MG63 (cell line): ENCODE measurements at regions not wholly inside any gene's neighbourhood (a gene's known extent, or its start where the extent isn't known, plus 50 kb on each side); places are given as distances from the start of the nearest gene placed in this dataset.

ENCODE experiments used
- DNase-seq: peaks from one replicate; pipeline ENCODE4 v3.0.0-alpha.2; 2020
- H3K27me3 ChIP-seq: fragments of 250-450 bp; sonication (Bioruptor Pico); 2 replicates; pipeline ENCODE4 v1.5.1; 2020; ENCODE audit warnings: mild to moderate bottlenecking, moderate library complexity
- H3K36me3 ChIP-seq: fragments of 250-450 bp; sonication (Bioruptor Pico); 2 replicates; pipeline ENCODE4 v1.5.1; 2020; ENCODE audit warnings: mild to moderate bottlenecking, moderate library complexity
- H3K4me3 ChIP-seq: fragments of 250-450 bp; sonication (Bioruptor Pico); 2 replicates; pipeline ENCODE4 v1.5.1; 2020; ENCODE audit warnings: mild to moderate bottlenecking, moderate library complexity
- H3K9me3 ChIP-seq: fragments of 250-450 bp; sonication (Bioruptor Pico); 2 replicates; pipeline ENCODE4 v1.5.1; 2020; ENCODE audit warnings: mild to moderate bottlenecking, moderate library complexity

GRCh38 chr15:45884755-45885445 is 250.1 kb downstream of the SQOR start:
- Histone ChIP-seq H3K4me3 (no peak overlapping the region), H3K27me3 (no peaks in the 10 kb centered on the region), H3K36me3 (no peaks in the 10 kb centered on the region), H3K9me3 (no peaks in the 10 kb centered on the region)
- DNase-seq: no peak

GRCh38 chr15:45885801-45886200 is 251.0 kb downstream of the SQOR start:
- DNase-seq: no peak
- no peaks in the 10 kb centered on the region for H3K27me3 ChIP-seq
- no peak overlapping the region for H3K4me3 ChIP-seq

GRCh38 chr15:45891766-45892165 is 256.9 kb downstream of the SQOR start:
- DNase-seq: no peak

More at GRCh38 chr15:45885801-45886200, 251.0 kb downstream of the SQOR start:
- Histone ChIP-seq H3K9me3 (no peaks in the 10 kb centered on the region), H3K36me3 (no peaks in the 10 kb centered on the region)

GRCh38 chr15:45892182-45892581 is 257.4 kb downstream of the SQOR start:
- Histone ChIP-seq H3K27me3 (no peaks in the 10 kb centered on the region; the same call in 1 of the 2 replicates), H3K4me3 (no peak overlapping the region), H3K36me3 (no peaks in the 10 kb centered on the region), H3K9me3 (no peaks in the 10 kb centered on the region)
- DNase-seq: no peak

More at GRCh38 chr15:45891766-45892165, 256.9 kb downstream of the SQOR start:
- Histone ChIP-seq H3K36me3 (no peaks in the 10 kb centered on the region), H3K27me3 (no peaks in the 10 kb centered on the region), H3K4me3 (no peak overlapping the region), H3K9me3 (no peaks in the 10 kb centered on the region)

- no peak overlapping the region for H3K4me3 ChIP-seq
- no peaks in the 10 kb centered on the region for H3K36me3 ChIP-seq
- no peak for DNase-seq
- no peaks in the 10 kb centered on the region for H3K27me3 ChIP-seq
- peaks cover 2% of the 10 kb centered on the region; the same call in 1 of the 2 replicates for H3K9me3 ChIP-seq
Observed at GRCh38 chr15:45903283-45903682, 268.5 kb downstream of the SQOR start.

- Histone ChIP-seq H3K36me3 (no peaks in the 10 kb centered on the region), H3K9me3 (peaks cover 2% of the 10 kb centered on the region; the same call in 1 of the 2 replicates), H3K4me3 (no peak overlapping the region), H3K27me3 (no peaks in the 10 kb centered on the region)
- DNase-seq: no peak
Observed at GRCh38 chr15:45904019-45904418, 269.2 kb downstream of the SQOR start.

GRCh38 chr15:45906230-45906629 is 271.4 kb downstream of the SQOR start:
- Histone ChIP-seq H3K4me3 (no peak overlapping the region), H3K9me3 (peaks cover 2% of the 10 kb centered on the region; the same call in 1 of the 2 replicates), H3K27me3 (no peaks in the 10 kb centered on the region), H3K36me3 (no peaks in the 10 kb centered on the region)
- DNase-seq: no peak

GRCh38 chr15:45910671-45911070 is 275.8 kb downstream of the SQOR start:
- no peak overlapping the region for H3K4me3 ChIP-seq
- H3K36me3 ChIP-seq: no peaks in the 10 kb centered on the region
- no peaks in the 10 kb centered on the region for H3K27me3 ChIP-seq
- no peak for DNase-seq
- H3K9me3 ChIP-seq: peaks cover 2% of the 10 kb centered on the region; the same call in 1 of the 2 replicates

GRCh38 chr15:45913451-45913850 is 278.6 kb downstream of the SQOR start:
- DNase-seq: no peak
- Histone ChIP-seq H3K4me3 (no peak overlapping the region), H3K27me3 (no peaks in the 10 kb centered on the region), H3K36me3 (no peaks in the 10 kb centered on the region), H3K9me3 (no peaks in the 10 kb centered on the region; the same call in 1 of the 2 replicates)

- H3K36me3 ChIP-seq: no peaks in the 10 kb centered on the region
- DNase-seq: no peak
- no peak overlapping the region for H3K4me3 ChIP-seq
- no peaks in the 10 kb centered on the region for H3K27me3 ChIP-seq
- H3K9me3 ChIP-seq: no peaks in the 10 kb centered on the region; the same call in 1 of the 2 replicates
Observed at GRCh38 chr15:45914425-45914824, 279.6 kb downstream of the SQOR start.

GRCh38 chr15:45918839-45919238 is 284.0 kb downstream of the SQOR start:
- Histone ChIP-seq H3K4me3 (no peak overlapping the region), H3K9me3 (no peaks in the 10 kb centered on the region; the same call in 1 of the 2 replicates), H3K27me3 (no peaks in the 10 kb centered on the region), H3K36me3 (no peaks in the 10 kb centered on the region)
- no peak for DNase-seq

- H3K4me3 ChIP-seq: no peak overlapping the region
- DNase-seq: peak; percentile 5
- no peaks in the 10 kb centered on the region; the same call in 1 of the 2 replicates for H3K9me3 ChIP-seq
- H3K36me3 ChIP-seq: no peaks in the 10 kb centered on the region
- H3K27me3 ChIP-seq: no peaks in the 10 kb centered on the region
Observed at GRCh38 chr15:45919806-45920205, 285.0 kb downstream of the SQOR start.

GRCh38 chr15:45921376-45921775 is 286.5 kb downstream of the SQOR start:
- Histone ChIP-seq H3K9me3 (no peaks in the 10 kb centered on the region; the same call in 1 of the 2 replicates), H3K36me3 (no peaks in the 10 kb centered on the region), H3K4me3 (no peak overlapping the region), H3K27me3 (no peaks in the 10 kb centered on the region)
- DNase-seq: no peak

GRCh38 chr15:45921978-45922377 is 287.1 kb downstream of the SQOR start:
- DNase-seq: no peak
- Histone ChIP-seq H3K9me3 (no peaks in the 10 kb centered on the region; the same call in 1 of the 2 replicates), H3K4me3 (no peak overlapping the region), H3K27me3 (no peaks in the 10 kb centered on the region), H3K36me3 (no peaks in the 10 kb centered on the region)

GRCh38 chr15:45941367-45941766 is 306.5 kb downstream of the SQOR start:
- Histone ChIP-seq H3K9me3 (no peaks in the 10 kb centered on the region), H3K27me3 (no peaks in the 10 kb centered on the region), H3K36me3 (no peaks in the 10 kb centered on the region), H3K4me3 (no peak overlapping the region)
- DNase-seq: no peak

GRCh38 chr15:45943240-45943639 is 308.4 kb downstream of the SQOR start:
- DNase-seq: no peak
- Histone ChIP-seq H3K4me3 (no peak overlapping the region), H3K27me3 (no peaks in the 10 kb centered on the region), H3K36me3 (no peaks in the 10 kb centered on the region), H3K9me3 (no peaks in the 10 kb centered on the region)

- Histone ChIP-seq H3K27me3 (no peaks in the 10 kb centered on the region), H3K36me3 (no peaks in the 10 kb centered on the region), H3K9me3 (no peaks in the 10 kb centered on the region), H3K4me3 (no peak overlapping the region)
- no peak for DNase-seq
Observed at GRCh38 chr15:45946111-45946510, 311.3 kb downstream of the SQOR start.

- no peaks in the 10 kb centered on the region for H3K36me3 ChIP-seq
- H3K4me3 ChIP-seq: no peak overlapping the region
- no peak for DNase-seq
- no peaks in the 10 kb centered on the region for H3K9me3 ChIP-seq
- H3K27me3 ChIP-seq: no peaks in the 10 kb centered on the region
Observed at GRCh38 chr15:45948181-45948621, 313.4 kb downstream of the SQOR start.
